ENCODE measurements at regions not wholly inside any gene's neighbourhood (a gene's known extent, or its start where the extent isn't known, plus 50 kb on each side); places are given as distances from the start of the nearest gene placed in this dataset.

GRCh38 chr13:50404769-50405168, 389.5 kb downstream of the KCNRG start:
- H3K27ac ChIP-seq: no peak overlapping the region
- TF ChIP-seq CTCF (conservative IDR thresholded peaks at IDR 0.05): no peak

- H3K27ac ChIP-seq: no peak overlapping the region
- no peak for TF ChIP-seq CTCF (conservative IDR thresholded peaks at IDR 0.05)
Measured at GRCh38 chr13:50406831-50407230, 391.6 kb downstream of the KCNRG start.

GRCh38 chr13:50408068-50408467, 392.8 kb downstream of the KCNRG start:
- TF ChIP-seq CTCF (conservative IDR thresholded peaks at IDR 0.05): no peak
- no peak overlapping the region for H3K27ac ChIP-seq

GRCh38 chr13:50409220-50409619, 394.0 kb downstream of the KCNRG start:
- H3K27ac ChIP-seq: no peak overlapping the region
- TF ChIP-seq CTCF (conservative IDR thresholded peaks at IDR 0.05): no peak

- no peak overlapping the region for H3K27ac ChIP-seq
- TF ChIP-seq CTCF (conservative IDR thresholded peaks at IDR 0.05): no peak
Measured at GRCh38 chr13:50410921-50411746, 395.9 kb downstream of the KCNRG start.

- TF ChIP-seq CTCF (conservative IDR thresholded peaks at IDR 0.05): no peak
- H3K27ac ChIP-seq: no peak overlapping the region
Measured at GRCh38 chr13:50412046-50412617, 396.9 kb downstream of the KCNRG start.

- TF ChIP-seq CTCF (conservative IDR thresholded peaks at IDR 0.05): no peak
- H3K27ac ChIP-seq: no peak overlapping the region
Measured at GRCh38 chr13:50414640-50415039, 399.4 kb downstream of the KCNRG start.
